Lung (tissue), 11 donors: ENCODE measurements at regions not wholly inside any gene's neighbourhood (a gene's known extent, or its start where the extent isn't known, plus 50 kb on each side); places are given as distances from the start of the nearest gene placed in this dataset.

Experiments used
- ATAC-seq: fragments of 200-7000 bp; cut with Tn5 transposase; one replicate; pipeline ENCODE4 v1.9.1; 2020; ENCODE audit warnings: moderate number of reproducible peaks; ENCODE audit not compliant: insufficient read depth, low FRiP score
- DNase-seq, 3 donors: peaks; one replicate each; pipeline ENCODE4 v3.0.0-alpha.2; 2013 to 2017
- H3K27ac ChIP-seq, 2 donors: one replicate each; pipeline ENCODE4 v1.5.1; 2013; ENCODE audit warnings: mild to moderate bottlenecking in 2 of 2, moderate library complexity in 2 of 2, control low read depth in 1 of 2, inconsistent platforms in 1 of 2, low read depth in 1 of 2, low read length in 1 of 2
- H3K27me3 ChIP-seq, 3 donors: one replicate each; pipeline ENCODE4 v1.5.1; 2013; ENCODE audit warnings: low read length in 2 of 3; ENCODE audit not compliant: control insufficient read depth in 3 of 3, insufficient read depth in 3 of 3
- H3K36me3 ChIP-seq, 4 donors: one replicate each; pipeline ENCODE4 v1.5.1; 2013; ENCODE audit warnings: low read length in 4 of 4, mild to moderate bottlenecking in 1 of 4, moderate library complexity in 1 of 4; ENCODE audit not compliant: control insufficient read depth in 4 of 4, insufficient read depth in 4 of 4
- H3K4me1 ChIP-seq, 5 donors: one replicate each; pipeline ENCODE4 v1.5.1; 2013; ENCODE audit warnings: low read length in 5 of 5, mild to moderate bottlenecking in 2 of 5, moderate library complexity in 1 of 5; ENCODE audit not compliant: control insufficient read depth in 5 of 5, insufficient read depth in 5 of 5
- H3K4me3 ChIP-seq: one replicate; pipeline ENCODE4 v1.5.1; 2013; ENCODE audit warnings: mild to moderate bottlenecking, control low read depth, moderate library complexity
- H3K9ac ChIP-seq, 2 donors: one replicate each; pipeline ENCODE4 v1.5.1; 2013; ENCODE audit warnings: low read length in 2 of 2, control low read depth in 1 of 2; ENCODE audit not compliant: insufficient read depth in 1 of 2
- H3K9me3 ChIP-seq, 4 donors: one replicate each; pipeline ENCODE4 v1.5.1; 2013; ENCODE audit warnings: low read length in 3 of 4, mild to moderate bottlenecking in 1 of 4, moderate library complexity in 1 of 4; ENCODE audit not compliant: control insufficient read depth in 4 of 4, insufficient read depth in 3 of 4
- CTCF ChIP-seq: IDR thresholded peaks from 2 replicates; pipeline ENCODE4 v1.5.1; 2012; ENCODE audit warnings: mild to moderate bottlenecking; ENCODE audit errors: control extremely low read depth, extremely low read depth
- WGBS, 2 donors: extraction: QIAGEN DNeasy Blood & Tissue Kit; methylation state at CpG; one replicate each; pipeline ENCODE4 v1.1.7; 2013; 5-methylcytosine and 5-hydroxymethylcytosine counted together
- donor health status: control.
- donor health status: control.
- donor health status: Bipolar disorder and iron deficiency.
- donor health status: healthy.
- donor health status: DM: yes; HTN: yes; CAD: no.

GRCh38 chr9:22595805-22596204 lies 149.2 kb downstream of the DMRTA1 start:
- ATAC-seq (no peak), DNase-seq (no peak)
- Histone ChIP-seq H3K36me3 (no peaks in the 10 kb centered on the region), H3K27ac (no peak overlapping the region), H3K27me3 (no peaks in the 10 kb centered on the region), H3K9ac (no peak overlapping the region), H3K9me3 (peaks cover 0 to 4% (median 0%) of the 10 kb centered on the region in 4 donors), H3K4me1 (no peaks in the 10 kb centered on the region), H3K4me3 (no peak overlapping the region)
- 92 to 93% methylated on average over 3 of the region's 3 CpGs for WGBS, 2 donors
- no peak for TF ChIP-seq CTCF

- no peaks in the 10 kb centered on the region for H3K36me3 ChIP-seq
- no peaks in the 10 kb centered on the region for H3K4me1 ChIP-seq
- ATAC-seq (no peak), DNase-seq (no peak)
- no peaks in the 10 kb centered on the region for H3K27me3 ChIP-seq
- WGBS, 2 donors, result 61 to 69% methylated on average over 2 of the region's 2 CpGs
- H3K9ac ChIP-seq, result no peak overlapping the region
- peaks cover 0 to 2% (median 0%) of the 10 kb centered on the region in 4 donors for H3K9me3 ChIP-seq
- no peak overlapping the region for H3K4me3 ChIP-seq
- TF ChIP-seq CTCF, result no peak
- no peak overlapping the region for H3K27ac ChIP-seq
Measured at GRCh38 chr9:22617156-22617555, 170.5 kb downstream of the DMRTA1 start.

- Histone ChIP-seq H3K27ac (no peak overlapping the region), H3K9ac (no peak overlapping the region), H3K36me3 (no peaks in the 10 kb centered on the region), H3K27me3 (no peaks in the 10 kb centered on the region), H3K9me3 (no peaks in the 10 kb centered on the region), H3K4me3 (no peak overlapping the region), H3K4me1 (no peaks in the 10 kb centered on the region)
- peak; percentile 18 to 69 (median 67) for DNase-seq
- no peak for ATAC-seq
- 67 to 79% methylated on average over 1 of the region's 1 CpG for WGBS, 2 donors
- no peak for TF ChIP-seq CTCF
Measured at GRCh38 chr9:22622815-22623214, 176.2 kb downstream of the DMRTA1 start.

GRCh38 chr9:22623236-22623635 lies 176.6 kb downstream of the DMRTA1 start:
- TF ChIP-seq CTCF, result no peak
- no peak for ATAC-seq
- 39 to 47% methylated on average over 3 of the region's 3 CpGs for WGBS, 2 donors

More at GRCh38 chr9:22623236-22623635, 176.6 kb downstream of the DMRTA1 start:
- Histone ChIP-seq H3K27me3 (no peaks in the 10 kb centered on the region), H3K4me1 (no peaks in the 10 kb centered on the region), H3K27ac (no peak overlapping the region), H3K9ac (no peak overlapping the region), H3K36me3 (no peaks in the 10 kb centered on the region), H3K9me3 (no peaks in the 10 kb centered on the region), H3K4me3 (no peak overlapping the region)
- no peak for DNase-seq
